GM12892 (cell line): ENCODE measurements at regions not wholly inside any gene's neighbourhood (a gene's known extent, or its start where the extent isn't known, plus 50 kb on each side); places are given as distances from the start of the nearest gene placed in this dataset.

Source experiments
- DNase-seq: peaks from one replicate; pipeline ENCODE4 v3.0.0; 2011; ENCODE audit not compliant: insufficient read length
- FAIRE-seq: peaks from 2 replicates; lab custom pipeline; 2011; peaks lifted over from hg19 to GRCh38; lab: Jason Lieb, UNC
- POLR2A ChIP-seq: IDR thresholded peaks from 2 replicates; pipeline ENCODE4 v1.6.1; 2011; ENCODE audit warnings: low read depth, low read length, control low read depth
- POLR2AphosphoS5 ChIP-seq: IDR thresholded peaks from 2 replicates; pipeline ENCODE4 v1.6.1; 2011; ENCODE audit warnings: low read depth, low read length, control low read depth
- TAF1 ChIP-seq: IDR thresholded peaks from 2 replicates; pipeline ENCODE4 v1.6.1; 2011; ENCODE audit warnings: low read depth, mild to moderate bottlenecking, control low read depth, low read length, borderline replicate concordance

- FAIRE-seq (no peak), DNase-seq (no peak)
- TF ChIP-seq POLR2AphosphoS5 (no peak), TAF1 (no peak), POLR2A (no peak)
Observed at GRCh38 chr13:31901985-31902384, 129.6 kb upstream of the FRY start.

- DNase-seq: no peak
- no peak for TF ChIP-seq POLR2AphosphoS5
- no peak for TF ChIP-seq POLR2A
- no peak for TF ChIP-seq TAF1
- no peak for FAIRE-seq
Observed at GRCh38 chr13:31903111-31903815, 128.3 kb upstream of the FRY start.

- TF ChIP-seq POLR2AphosphoS5: no peak
- TF ChIP-seq POLR2A: no peak
- TF ChIP-seq TAF1: no peak
- FAIRE-seq (no peak), DNase-seq (no peak)
Observed at GRCh38 chr13:31904941-31905824, 126.4 kb upstream of the FRY start.

- no peak for DNase-seq
- TF ChIP-seq POLR2AphosphoS5 (no peak), POLR2A (no peak), TAF1 (no peak)
- FAIRE-seq: no peak
Observed at GRCh38 chr13:31905961-31906360, 125.6 kb upstream of the FRY start.

GRCh38 chr13:31908696-31909411 is 122.7 kb upstream of the FRY start:
- TF ChIP-seq POLR2A: no peak
- TF ChIP-seq TAF1: no peak
- no peak for TF ChIP-seq POLR2AphosphoS5
- FAIRE-seq: no peak
- no peak for DNase-seq

- no peak for DNase-seq
- FAIRE-seq: peak; percentile 77
- TF ChIP-seq POLR2A (no peak), POLR2AphosphoS5 (no peak), TAF1 (no peak)
Observed at GRCh38 chr13:31909864-31910551, 121.6 kb upstream of the FRY start.

GRCh38 chr13:31910633-31911032 is 120.9 kb upstream of the FRY start:
- DNase-seq (no peak), FAIRE-seq (no peak)
- TF ChIP-seq POLR2A (no peak), TAF1 (no peak)

GRCh38 chr13:31912647-31913401 is 118.8 kb upstream of the FRY start:
- no peak for DNase-seq
- TF ChIP-seq POLR2AphosphoS5 (no peak), TAF1 (no peak), POLR2A (no peak)
- FAIRE-seq: no peak

GRCh38 chr13:31913459-31913858 is 118.1 kb upstream of the FRY start:
- TF ChIP-seq POLR2A (no peak), TAF1 (no peak), POLR2AphosphoS5 (no peak)
- FAIRE-seq (no peak), DNase-seq (no peak)

GRCh38 chr13:31914843-31915242 is 116.7 kb upstream of the FRY start:
- TF ChIP-seq TAF1: no peak
- TF ChIP-seq POLR2AphosphoS5: no peak
- no peak for TF ChIP-seq POLR2A
- DNase-seq (no peak), FAIRE-seq (no peak)

GRCh38 chr13:31918707-31919106 is 112.9 kb upstream of the FRY start:
- TF ChIP-seq POLR2A (no peak), POLR2AphosphoS5 (no peak), TAF1 (no peak)
- DNase-seq (no peak), FAIRE-seq (no peak)
